DMS153 treated with DMSO at 0.1 percent for 48 hours (cell line): ENCODE measurements at regions not wholly inside any gene's neighbourhood (a gene's known extent, or its start where the extent isn't known, plus 50 kb on each side); places are given as distances from the start of the nearest gene placed in this dataset.
"Not testable (repeated sequence)": the region's sequence is repeated elsewhere in the genome, so short reads cannot be mapped to it uniquely, and the experiment has no call there.

ENCODE experiments used
- DNase-seq: peaks from one replicate; lab custom pipeline; 2025; ENCODE audit not compliant: unreplicated experiment; lab: John Stamatoyannopoulos, UW

GRCh38 chr10:30736685-30737232, 107.2 kb upstream of the LYZL2 start:
- no peak for DNase-seq

GRCh38 chr10:30734901-30735300, 105.3 kb upstream of the LYZL2 start:
- no peak for DNase-seq

- DNase-seq, result no peak
Observed at GRCh38 chr10:30732671-30733070, 103.1 kb upstream of the LYZL2 start.

GRCh38 chr10:30731963-30732362, 102.4 kb upstream of the LYZL2 start:
- no peak for DNase-seq

- no peak for DNase-seq
Observed at GRCh38 chr10:30730306-30730705, 100.8 kb upstream of the LYZL2 start.

GRCh38 chr10:30728766-30729165, 99.2 kb upstream of the LYZL2 start:
- DNase-seq, result no peak

GRCh38 chr10:30728127-30728526, 98.6 kb upstream of the LYZL2 start:
- DNase-seq, result no peak

GRCh38 chr10:30727524-30727923, 98.0 kb upstream of the LYZL2 start:
- DNase-seq, result no peak

GRCh38 chr10:30726783-30727414, 97.3 kb upstream of the LYZL2 start:
- DNase-seq, result not testable (repeated sequence)

GRCh38 chr10:30725661-30726060, 96.1 kb upstream of the LYZL2 start:
- no peak for DNase-seq

GRCh38 chr10:30724296-30724695, 94.7 kb upstream of the LYZL2 start:
- DNase-seq, result no peak

- no peak for DNase-seq
Observed at GRCh38 chr10:30722956-30723620, 93.5 kb upstream of the LYZL2 start.

- DNase-seq, result no peak
Observed at GRCh38 chr10:30719832-30720231, 90.3 kb upstream of the LYZL2 start.

- DNase-seq, result no peak
Observed at GRCh38 chr10:30709700-30710358, 80.3 kb upstream of the LYZL2 start.

GRCh38 chr10:30709229-30709628, 79.7 kb upstream of the LYZL2 start:
- no peak for DNase-seq

GRCh38 chr10:30708234-30708633, 78.7 kb upstream of the LYZL2 start:
- DNase-seq, result no peak

GRCh38 chr10:30706189-30706588, 76.6 kb upstream of the LYZL2 start:
- not testable (repeated sequence) for DNase-seq

- no peak for DNase-seq
Observed at GRCh38 chr10:30705625-30706149, 76.1 kb upstream of the LYZL2 start.

- no peak for DNase-seq
Observed at GRCh38 chr10:30705101-30705624, 75.6 kb upstream of the LYZL2 start.

- not testable (repeated sequence) for DNase-seq
Observed at GRCh38 chr10:30704601-30705100, 75.1 kb upstream of the LYZL2 start.

GRCh38 chr10:30704026-30704600, 74.6 kb upstream of the LYZL2 start:
- no peak for DNase-seq
